ENCODE measurements at regions not wholly inside any gene's neighbourhood (a gene's known extent, or its start where the extent isn't known, plus 50 kb on each side); places are given as distances from the start of the nearest gene placed in this dataset.

DNA sequence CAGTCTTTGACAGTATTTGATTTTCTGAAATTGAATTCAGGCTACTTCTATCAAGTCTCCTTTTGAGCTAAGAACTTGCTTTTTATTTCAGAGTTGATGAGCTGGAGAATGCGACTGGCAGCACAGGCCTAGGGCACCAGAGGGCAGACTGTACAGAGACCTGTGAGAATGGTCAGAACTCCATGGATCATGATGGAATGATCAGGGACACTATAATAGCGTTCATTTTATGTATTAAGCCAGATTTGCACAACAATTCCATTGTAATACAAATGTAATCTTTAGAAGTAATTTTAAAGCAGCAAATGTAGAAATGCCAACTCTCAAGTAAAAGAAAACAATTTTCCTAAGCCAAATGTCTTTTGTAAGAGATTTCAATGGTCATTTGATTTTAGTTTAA is 902.4 kb downstream of the NR2F1-AS1 start:
- TF ChIP-seq CTCF (IDR thresholded peaks at IDR 0.05) = no peak
- no peaks in the 10 kb centered on the region for H3K36me3 ChIP-seq (ENCODE audit: insufficient read depth in 1 of 2, low read depth in 1 of 2)
- H3K27me3 ChIP-seq (ENCODE audit: insufficient read depth in 3 of 3, low read length in 2 of 3) = no peaks in the 10 kb centered on the region
- 55 to 68% (median 58%) methylated on average over 2 of the region's 2 CpGs for WGBS, 3 donors
- ATAC-seq (no peak), DNase-seq (no peak)
- no peaks in the 10 kb centered on the region for H3K9me3 ChIP-seq
- no peak overlapping the region for H3K27ac ChIP-seq
- no peaks in the 10 kb centered on the region for H3K4me1 ChIP-seq
- H3K4me3 ChIP-seq = no peak overlapping the region
- intact Hi-C loops (cut with DNase I) = no loop called here

DNA sequence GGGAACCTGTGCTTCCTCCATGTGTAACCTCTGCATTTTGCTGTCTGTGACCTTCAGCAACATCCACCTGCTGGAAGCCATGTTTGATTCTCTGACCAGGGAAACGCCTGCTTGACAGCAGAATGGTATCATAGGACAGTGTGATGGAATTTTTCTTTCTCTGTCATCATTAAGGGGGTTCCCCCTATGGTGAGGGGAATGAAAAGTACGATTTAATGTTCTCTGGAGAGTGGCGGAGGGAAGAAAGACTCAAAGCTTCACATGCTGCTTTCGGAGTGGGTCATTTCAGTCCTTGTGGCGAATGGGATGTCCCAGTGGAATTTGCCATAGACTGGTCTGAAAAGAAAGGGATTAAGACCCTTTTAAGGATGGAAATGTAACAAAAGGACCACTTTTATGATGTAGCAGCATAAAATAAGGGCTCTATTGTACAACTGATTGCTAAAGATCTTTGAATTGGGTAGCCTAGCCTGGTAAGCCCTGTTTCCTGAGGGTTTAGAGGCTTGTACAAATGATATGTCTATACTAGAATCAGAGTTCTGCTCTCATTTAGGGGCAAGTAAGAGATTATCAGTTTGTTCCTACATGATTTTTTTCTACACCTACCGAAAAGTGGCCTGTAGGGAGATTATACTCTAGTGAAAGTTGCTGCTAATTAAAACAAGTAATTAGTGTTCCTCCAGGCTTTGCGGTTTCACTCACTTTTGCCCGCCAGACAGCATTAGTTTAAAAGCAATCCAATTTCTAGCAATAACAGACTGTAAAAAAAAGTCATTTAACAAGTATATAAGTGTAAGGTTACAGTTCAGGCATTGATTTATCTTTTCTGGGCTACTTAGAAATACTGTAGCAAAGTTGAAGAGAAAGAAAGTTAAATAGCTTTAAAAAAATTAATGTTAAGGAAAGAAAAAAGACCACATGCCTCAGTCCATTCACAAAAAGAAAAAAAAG is 904.5 kb downstream of the NR2F1-AS1 start:
- no peaks in the 10 kb centered on the region for H3K36me3 ChIP-seq (ENCODE audit: insufficient read depth in 1 of 2, low read depth in 1 of 2)
- H3K4me3 ChIP-seq = no peak overlapping the region
- H3K27ac ChIP-seq = no peak overlapping the region
- 73 to 75% (median 75%) methylated on average over 8 of the region's 8 CpGs for WGBS, 3 donors
- intact Hi-C loops (cut with DNase I) = no loop called here
- ATAC-seq = no peak
- H3K4me1 ChIP-seq = no peaks in the 10 kb centered on the region
- no peak for DNase-seq
- no peaks in the 10 kb centered on the region for H3K27me3 ChIP-seq (ENCODE audit: insufficient read depth in 3 of 3, low read length in 2 of 3)
- no peaks in the 10 kb centered on the region for H3K9me3 ChIP-seq
- no peak for TF ChIP-seq CTCF (IDR thresholded peaks at IDR 0.05)

GRCh38 chr5:92674321-92674720 is 906.7 kb downstream of the NR2F1-AS1 start:
- intact Hi-C loops (cut with DNase I) = no loop called here
- TF ChIP-seq CTCF (IDR thresholded peaks at IDR 0.05) = no peak
- no peak for DNase-seq
- H3K9me3 ChIP-seq = no peaks in the 10 kb centered on the region
- H3K27me3 ChIP-seq (ENCODE audit: insufficient read depth in 3 of 3, low read length in 2 of 3) = no peaks in the 10 kb centered on the region
- no peaks in the 10 kb centered on the region for H3K36me3 ChIP-seq (ENCODE audit: insufficient read depth in 1 of 2, low read depth in 1 of 2)
- H3K4me3 ChIP-seq = no peak overlapping the region
- ATAC-seq = no peak
- WGBS, 3 donors = 82 to 93% (median 91%) methylated on average over 2 of the region's 2 CpGs
- H3K27ac ChIP-seq = no peak overlapping the region
- no peaks in the 10 kb centered on the region for H3K4me1 ChIP-seq

GRCh38 chr5:92665506-92665905 is 915.5 kb downstream of the NR2F1-AS1 start:
- Histone ChIP-seq H3K4me3 (no peak overlapping the region), H3K27me3 (ENCODE audit: insufficient read depth in 3 of 3, low read length in 2 of 3) (no peaks in the 10 kb centered on the region), H3K27ac (no peak overlapping the region), H3K9me3 (no peaks in the 10 kb centered on the region), H3K36me3 (ENCODE audit: insufficient read depth in 1 of 2, low read depth in 1 of 2) (no peaks in the 10 kb centered on the region), H3K4me1 (no peaks in the 10 kb centered on the region)
- TF ChIP-seq CTCF (IDR thresholded peaks at IDR 0.05) = no peak
- DNase-seq = no peak
- ATAC-seq = no peak
- intact Hi-C loops (cut with DNase I) = no loop called here
- WGBS, 3 donors = 66 to 87% (median 71%) methylated on average over 1 of the region's 1 CpG
